GM10248 (cell line): ENCODE measurements at regions not wholly inside any gene's neighbourhood (a gene's known extent, or its start where the extent isn't known, plus 50 kb on each side); places are given as distances from the start of the nearest gene placed in this dataset.

ENCODE experiments used
- CTCF ChIA-PET: fragments of 300-600 bp; sonication (Branson Sonifier 250); formaldehyde crosslinking; extraction: SDS; loops from one replicate; lab custom pipeline; 2021; ENCODE audit warnings: antibody characterized with exemption; lab: Yijun Ruan, JAX
- POLR2A ChIA-PET: fragments of 350-650 bp; sonication (Branson Sonifier 250); formaldehyde crosslinking; extraction: SDS; loops from one replicate; lab custom pipeline; 2020; ENCODE audit warnings: antibody characterized with exemption; lab: Yijun Ruan, JAX
- DNase-seq: peaks from one replicate; pipeline ENCODE4 v3.0.0; 2012; ENCODE audit errors: extremely low spot score
- TF ChIP-seq, protein P1 (sequence below): IDR thresholded peaks from 2 replicates; pipeline ENCODE4 v1.5.1; 2012; ENCODE audit warnings: mild to moderate bottlenecking, low read depth; ENCODE audit errors: extremely low read depth, missing control alignments, control extremely low read depth

DNA sequence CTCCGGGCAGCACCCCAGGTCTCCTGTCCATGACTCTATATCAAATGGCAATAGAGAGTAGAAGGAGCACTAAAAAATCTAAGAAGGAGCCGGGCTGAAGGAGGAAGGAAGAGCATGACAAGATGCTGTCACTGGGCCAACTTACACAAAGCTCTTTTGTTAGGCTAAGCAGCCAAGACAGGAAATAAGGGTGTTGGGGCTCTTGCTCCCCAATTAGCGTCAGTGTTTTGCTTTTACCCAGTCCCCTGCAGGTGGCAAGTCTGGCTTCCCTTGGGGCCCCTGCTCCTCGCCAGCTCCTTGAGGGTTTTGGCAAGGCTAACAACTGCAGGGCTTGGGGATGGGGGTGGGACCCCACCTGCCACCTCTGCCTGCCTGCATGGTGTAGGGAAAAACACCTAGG, 120.5 kb downstream of the CCT6B start:
- TF ChIP-seq, protein P1, sequence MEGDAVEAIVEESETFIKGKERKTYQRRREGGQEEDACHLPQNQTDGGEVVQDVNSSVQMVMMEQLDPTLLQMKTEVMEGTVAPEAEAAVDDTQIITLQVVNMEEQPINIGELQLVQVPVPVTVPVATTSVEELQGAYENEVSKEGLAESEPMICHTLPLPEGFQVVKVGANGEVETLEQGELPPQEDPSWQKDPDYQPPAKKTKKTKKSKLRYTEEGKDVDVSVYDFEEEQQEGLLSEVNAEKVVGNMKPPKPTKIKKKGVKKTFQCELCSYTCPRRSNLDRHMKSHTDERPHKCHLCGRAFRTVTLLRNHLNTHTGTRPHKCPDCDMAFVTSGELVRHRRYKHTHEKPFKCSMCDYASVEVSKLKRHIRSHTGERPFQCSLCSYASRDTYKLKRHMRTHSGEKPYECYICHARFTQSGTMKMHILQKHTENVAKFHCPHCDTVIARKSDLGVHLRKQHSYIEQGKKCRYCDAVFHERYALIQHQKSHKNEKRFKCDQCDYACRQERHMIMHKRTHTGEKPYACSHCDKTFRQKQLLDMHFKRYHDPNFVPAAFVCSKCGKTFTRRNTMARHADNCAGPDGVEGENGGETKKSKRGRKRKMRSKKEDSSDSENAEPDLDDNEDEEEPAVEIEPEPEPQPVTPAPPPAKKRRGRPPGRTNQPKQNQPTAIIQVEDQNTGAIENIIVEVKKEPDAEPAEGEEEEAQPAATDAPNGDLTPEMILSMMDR = no peak
- DNase-seq = no peak
- ChIA-PET CTCF (no interaction called here), POLR2A (no interaction called here)

DNA sequence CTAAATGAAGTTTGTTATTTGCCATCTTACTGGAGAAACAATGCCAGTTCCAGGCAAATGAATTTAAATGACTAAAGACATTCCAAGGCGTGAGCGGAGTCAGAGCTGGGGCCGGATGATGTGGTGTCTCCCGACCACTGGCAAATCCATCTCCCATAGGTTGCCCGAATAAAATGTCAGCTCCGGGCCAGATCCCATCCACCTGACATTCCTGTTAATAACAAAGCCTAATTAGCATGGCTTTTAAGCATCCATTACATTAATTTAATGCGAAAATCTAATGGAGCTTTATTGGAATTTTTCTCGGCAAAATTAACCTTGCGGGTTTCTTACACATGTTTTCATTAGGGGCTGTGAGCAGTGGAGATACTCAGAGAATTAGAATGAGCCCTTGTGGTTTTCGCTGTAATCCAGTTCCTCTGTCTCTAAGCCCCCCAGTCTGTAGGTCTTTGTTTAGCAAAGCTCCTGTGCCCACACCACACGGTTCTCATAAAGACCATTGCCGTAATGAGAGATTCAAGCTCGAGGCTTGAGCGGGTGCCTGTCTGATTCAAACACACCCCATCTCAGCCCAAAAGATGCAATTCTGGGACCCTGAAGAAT, 123.3 kb downstream of the CCT6B start:
- POLR2A ChIA-PET = no interaction called here
- CTCF ChIA-PET = no interaction called here
- DNase-seq = no peak
- TF ChIP-seq, protein P1 = no peak

GRCh38 chr17:34832376-34832775, 128.9 kb downstream of the CCT6B start:
- CTCF ChIA-PET = no interaction called here
- TF ChIP-seq, protein P1 = no peak
- POLR2A ChIA-PET = no interaction called here
- DNase-seq = no peak

GRCh38 chr17:34827008-34827407, 134.3 kb downstream of the CCT6B start:
- POLR2A ChIA-PET = no interaction called here
- CTCF ChIA-PET = interaction anchor here (0.7 kb wide), 1 partner anchor 17 kb away, joined by 3 read pairs; no protein-coding TSS in a partner anchor
- TF ChIP-seq, protein P1 = no peak
- no peak for DNase-seq

- ChIA-PET POLR2A (no interaction called here), CTCF (no interaction called here)
- DNase-seq = no peak
- TF ChIP-seq, protein P1 = no peak
Measured at GRCh38 chr17:34826332-34826731, 134.9 kb downstream of the CCT6B start.

GRCh38 chr17:34825884-34826283, 135.4 kb downstream of the CCT6B start:
- no peak for DNase-seq
- POLR2A ChIA-PET = no interaction called here
- CTCF ChIA-PET = no interaction called here
- TF ChIP-seq, protein P1 = no peak

DNA sequence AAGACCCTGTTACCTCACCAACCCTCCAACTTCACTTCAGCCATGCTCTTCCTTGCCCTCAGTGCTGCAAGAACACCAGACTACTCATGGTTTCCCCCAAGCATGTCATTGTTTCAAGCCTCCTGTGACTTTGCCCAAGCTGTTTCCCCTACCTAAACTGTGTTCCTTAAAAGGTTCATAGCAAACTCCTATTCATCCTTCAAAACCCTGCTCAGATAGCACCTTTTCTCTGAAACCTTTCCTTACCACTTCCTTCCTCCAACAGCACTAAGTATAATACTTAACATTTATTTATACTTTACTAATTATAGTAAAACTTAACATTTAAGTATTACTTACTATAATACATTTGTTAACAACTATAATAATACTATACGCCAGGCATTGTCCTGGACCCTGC, 136.2 kb downstream of the CCT6B start:
- no peak for DNase-seq
- TF ChIP-seq, protein P1 = no peak
- CTCF ChIA-PET = no interaction called here
- POLR2A ChIA-PET = no interaction called here
